Ovary (tissue), 3 donors: ENCODE measurements at regions not wholly inside any gene's neighbourhood (a gene's known extent, or its start where the extent isn't known, plus 50 kb on each side); places are given as distances from the start of the nearest gene placed in this dataset.

Experiments used
- CTCF ChIP-seq, 3 donors: fragments of 450-650 bp in 2 of 3; fragments of 200-600 bp in 1 of 3; IDR thresholded peaks; one replicate each; pipeline versions ENCODE4 v1.5.1 to v1.8.0; 2016 to 2022; ENCODE audit warnings: antibody characterized with exemption in 3 of 3, mild to moderate bottlenecking in 1 of 3
- EP300 ChIP-seq: sonication (generic); formaldehyde crosslinking; IDR thresholded peaks from one replicate; pipeline ENCODE4 v1.6.1; 2017; ENCODE audit warnings: antibody characterized with exemption
- POLR2A ChIP-seq: fragments of 450-650 bp; IDR thresholded peaks from one replicate; pipeline ENCODE4 v1.6.1; 2017; ENCODE audit warnings: antibody characterized with exemption, mild to moderate bottlenecking, moderate library complexity
- donor health status: DM: no; HTN: no; CAD: no.

GRCh38 chr10:121148921-121149320 is 297.8 kb downstream of the WDR11 start:
- TF ChIP-seq POLR2A: no peak
- TF ChIP-seq CTCF (IDR thresholded peaks at IDR 0.05): no peak
- TF ChIP-seq EP300: no peak
